AG09319 (cell line): ENCODE measurements at regions not wholly inside any gene's neighbourhood (a gene's known extent, or its start where the extent isn't known, plus 50 kb on each side); places are given as distances from the start of the nearest gene placed in this dataset.
A peak's percentile ranks its signal among the peaks of the same experiment; 100 is the strongest.
"Not testable (repeated sequence)": the region's sequence is repeated elsewhere in the genome, so short reads cannot be mapped to it uniquely, and the experiment has no call there.

ENCODE experiments used
- DNase-seq: peaks from one replicate; pipeline ENCODE4 v3.0.0-alpha.2; 2010; ENCODE audit warnings: low read depth; ENCODE audit errors: extremely low read depth
- CTCF ChIP-seq: IDR thresholded peaks from 2 replicates; pipeline ENCODE4 v1.5.1; 2011; ENCODE audit warnings: low read depth, mild to moderate bottlenecking, inconsistent platforms, low read length, moderate library complexity

GRCh38 chr17:19470530-19471261, 59.7 kb downstream of the RNF112 start:
- peak; percentile 54 for DNase-seq
- TF ChIP-seq CTCF = no peak

- not testable (repeated sequence) for DNase-seq
Observed at GRCh38 chr17:19474405-19474804, 59.2 kb upstream of the SLC47A1 start.

DNA sequence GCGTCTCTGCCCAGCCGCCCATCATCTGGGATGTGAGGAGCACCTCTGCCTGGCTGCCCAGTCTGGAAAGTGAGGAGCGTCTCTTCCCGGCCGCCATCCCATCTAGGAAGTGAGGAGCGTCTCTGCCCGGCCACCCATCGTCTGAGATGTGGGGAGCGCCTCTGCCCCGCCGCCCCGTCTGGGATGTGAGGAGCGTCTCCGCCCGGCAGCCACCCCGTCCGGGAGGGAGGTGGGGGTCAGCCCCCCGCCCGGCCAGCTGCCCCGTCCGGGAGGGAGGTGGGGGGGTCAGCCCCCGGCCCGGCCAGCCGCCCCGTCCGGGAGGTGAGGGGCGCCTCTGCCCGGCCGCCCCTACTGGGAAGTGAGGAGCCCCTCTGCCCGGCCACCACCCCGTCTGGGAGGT, 57.9 kb upstream of the SLC47A1 start:
- DNase-seq = not testable (repeated sequence)

DNA sequence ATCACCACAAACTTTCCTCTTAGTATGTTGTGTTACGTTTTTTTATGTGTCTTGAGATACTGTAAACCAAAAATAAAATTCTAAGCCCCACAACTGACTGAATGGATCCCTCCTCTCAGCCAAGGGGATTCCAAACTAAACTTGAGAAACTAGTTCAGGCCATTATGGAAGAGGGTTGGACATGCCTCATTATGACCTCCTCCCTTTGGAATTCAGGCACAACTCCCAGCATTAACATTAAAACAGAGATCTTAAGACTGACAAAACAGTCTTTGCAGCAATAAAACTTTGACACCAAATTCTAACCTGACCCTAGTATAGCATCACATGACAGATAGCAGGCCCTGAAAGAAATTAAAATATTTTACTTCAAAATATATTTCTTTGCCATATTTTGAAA, 51.1 kb upstream of the SLC47A1 start:
- no peak for DNase-seq
- TF ChIP-seq CTCF = no peak
